ENCODE measurements at regions not wholly inside any gene's neighbourhood (a gene's known extent, or its start where the extent isn't known, plus 50 kb on each side); places are given as distances from the start of the nearest gene placed in this dataset.

DNA sequence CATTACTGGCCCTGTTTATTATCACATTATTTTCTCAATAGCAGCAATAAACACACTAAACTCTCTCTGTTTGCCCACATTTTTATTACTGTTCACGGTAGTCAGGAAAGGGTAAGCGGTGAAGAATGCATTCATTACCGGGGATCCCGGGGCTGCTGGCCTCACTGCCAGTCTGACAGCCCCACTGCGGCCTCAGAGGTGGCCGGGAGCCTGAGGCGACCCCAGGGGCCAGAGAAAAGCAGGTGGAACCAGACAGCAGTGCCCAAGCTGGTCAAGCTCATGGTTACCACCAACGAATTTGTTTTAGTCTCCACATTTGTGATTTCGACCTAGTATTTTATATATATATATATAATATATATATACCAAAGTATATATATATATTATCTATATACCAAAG lies 127.7 kb downstream of the LRATD1 start:
- Histone ChIP-seq H3K4me1 (ENCODE audit: control insufficient read depth in 2 of 3, insufficient read depth in 2 of 3, low read depth in 1 of 3, low read length in 3 of 3) (no peaks in the 10 kb centered on the region), H3K27me3 (ENCODE audit: control insufficient read depth, insufficient read depth, low read length) (peaks cover 3% of the 10 kb centered on the region), H3K9ac (ENCODE audit: low read length in 3 of 3) (no peak overlapping the region), H3K4me3 (ENCODE audit: low read length in 3 of 3) (no peak overlapping the region), H3K36me3 (ENCODE audit: control insufficient read depth in 2 of 3, insufficient read depth in 3 of 3, low read length in 3 of 3) (no peaks in the 10 kb centered on the region), H3K27ac (ENCODE audit: low read depth in 2 of 2, low read length in 2 of 2) (no peak overlapping the region), H3K9me3 (ENCODE audit: control insufficient read depth in 2 of 3, insufficient read depth in 1 of 3, low read length in 3 of 3) (no peaks in the 10 kb centered on the region)
- TF ChIP-seq CTCF (IDR thresholded peaks at IDR 0.05; ENCODE audit: borderline replicate concordance, extremely low read depth, insufficient read depth): no peak
- DNase-seq (no peak), FAIRE-seq (no peak)
- intact Hi-C loops (cut with DNase I): no loop called here

- DNase-seq (peak in 3 of 5 donors; percentile 36 to 53 (median 46)), FAIRE-seq (no peak)
- Histone ChIP-seq H3K27ac (ENCODE audit: low read depth in 2 of 2, low read length in 2 of 2) (no peak overlapping the region), H3K4me3 (ENCODE audit: low read length in 3 of 3) (no peak overlapping the region), H3K9me3 (ENCODE audit: control insufficient read depth in 2 of 3, insufficient read depth in 1 of 3, low read length in 3 of 3) (no peaks in the 10 kb centered on the region), H3K36me3 (ENCODE audit: control insufficient read depth in 2 of 3, insufficient read depth in 3 of 3, low read length in 3 of 3) (no peaks in the 10 kb centered on the region), H3K9ac (ENCODE audit: low read length in 3 of 3) (no peak overlapping the region), H3K27me3 (ENCODE audit: control insufficient read depth, insufficient read depth, low read length) (peaks cover 3% of the 10 kb centered on the region), H3K4me1 (ENCODE audit: control insufficient read depth in 2 of 3, insufficient read depth in 2 of 3, low read depth in 1 of 3, low read length in 3 of 3) (no peaks in the 10 kb centered on the region)
- no peak for TF ChIP-seq CTCF (IDR thresholded peaks at IDR 0.05; ENCODE audit: borderline replicate concordance, extremely low read depth, insufficient read depth)
- intact Hi-C loops (cut with DNase I): no loop called here
Observed at GRCh38 chr2:14761118-14761517, 128.6 kb downstream of the LRATD1 start.

GRCh38 chr2:14773696-14774095 lies 141.2 kb downstream of the LRATD1 start:
- H3K4me3 ChIP-seq (ENCODE audit: low read length in 3 of 3): no peak overlapping the region
- H3K4me1 ChIP-seq (ENCODE audit: control insufficient read depth in 2 of 3, insufficient read depth in 2 of 3, low read depth in 1 of 3, low read length in 3 of 3): no peaks in the 10 kb centered on the region
- H3K9ac ChIP-seq (ENCODE audit: low read length in 3 of 3): no peak overlapping the region
- no peak for FAIRE-seq
- intact Hi-C loops (cut with DNase I): no loop called here
- no peak overlapping the region for H3K27ac ChIP-seq (ENCODE audit: low read depth in 2 of 2, low read length in 2 of 2)
- H3K27me3 ChIP-seq (ENCODE audit: control insufficient read depth, insufficient read depth, low read length): no peaks in the 10 kb centered on the region
- no peaks in the 10 kb centered on the region for H3K9me3 ChIP-seq (ENCODE audit: control insufficient read depth in 2 of 3, insufficient read depth in 1 of 3, low read length in 3 of 3)
- H3K36me3 ChIP-seq (ENCODE audit: control insufficient read depth in 2 of 3, insufficient read depth in 3 of 3, low read length in 3 of 3): no peaks in the 10 kb centered on the region
- no peak for DNase-seq
- no peak for TF ChIP-seq CTCF (IDR thresholded peaks at IDR 0.05; ENCODE audit: borderline replicate concordance, extremely low read depth, insufficient read depth)

GRCh38 chr2:14774436-14774968 lies 142.0 kb downstream of the LRATD1 start:
- DNase-seq: no peak
- Histone ChIP-seq H3K9ac (ENCODE audit: low read length in 3 of 3) (no peak overlapping the region), H3K36me3 (ENCODE audit: control insufficient read depth in 2 of 3, insufficient read depth in 3 of 3, low read length in 3 of 3) (no peaks in the 10 kb centered on the region), H3K27me3 (ENCODE audit: control insufficient read depth, insufficient read depth, low read length) (no peaks in the 10 kb centered on the region), H3K4me1 (ENCODE audit: control insufficient read depth in 2 of 3, insufficient read depth in 2 of 3, low read depth in 1 of 3, low read length in 3 of 3) (no peaks in the 10 kb centered on the region), H3K27ac (ENCODE audit: low read depth in 2 of 2, low read length in 2 of 2) (no peak overlapping the region), H3K9me3 (ENCODE audit: control insufficient read depth in 2 of 3, insufficient read depth in 1 of 3, low read length in 3 of 3) (no peaks in the 10 kb centered on the region), H3K4me3 (ENCODE audit: low read length in 3 of 3) (no peak overlapping the region)
- intact Hi-C loops (cut with DNase I): no loop called here
- TF ChIP-seq CTCF (IDR thresholded peaks at IDR 0.05; ENCODE audit: borderline replicate concordance, extremely low read depth, insufficient read depth): no peak
- no peak for FAIRE-seq
